NT2/D1 (cell line): ENCODE measurements at regions not wholly inside any gene's neighbourhood (a gene's known extent, or its start where the extent isn't known, plus 50 kb on each side); places are given as distances from the start of the nearest gene placed in this dataset.

Source experiments
- DNase-seq: peaks from one replicate; pipeline ENCODE4 v3.0.0-alpha.2; 2011; ENCODE audit warnings: low read depth, low spot score
- H3K27me3 ChIP-seq: 2 replicates; pipeline ENCODE4 v1.6.0; 2011; ENCODE audit warnings: mild to moderate bottlenecking; ENCODE audit not compliant: insufficient read length, insufficient read depth
- H3K36me3 ChIP-seq: 2 replicates; pipeline ENCODE4 v1.6.1; 2011; ENCODE audit warnings: mild to moderate bottlenecking, low read length, mixed read lengths; ENCODE audit not compliant: insufficient read depth, insufficient read length
- H3K4me1 ChIP-seq: 2 replicates; pipeline ENCODE4 v1.5.1; 2011; ENCODE audit not compliant: insufficient read depth, insufficient read length
- H3K4me3 ChIP-seq: 2 replicates; pipeline ENCODE4 v1.5.1; 2011; ENCODE audit warnings: low read depth; ENCODE audit not compliant: insufficient read length
- H3K9ac ChIP-seq: 2 replicates; pipeline ENCODE4 v1.6.0; 2011; ENCODE audit warnings: low read depth; ENCODE audit not compliant: insufficient read length
- H3K9me3 ChIP-seq: 2 replicates; pipeline ENCODE4 v1.5.1; 2011; ENCODE audit warnings: mild to moderate bottlenecking, low read length; ENCODE audit not compliant: insufficient read depth
- SUZ12 ChIP-seq: IDR thresholded peaks from 2 replicates; pipeline ENCODE4 v1.6.1; 2011; ENCODE audit not compliant: insufficient read length, insufficient read depth; ENCODE audit errors: extremely low read depth
- YY1 ChIP-seq: IDR thresholded peaks from 2 replicates; pipeline ENCODE4 v1.6.1; 2011; ENCODE audit not compliant: insufficient read length, insufficient read depth
- ZNF274 ChIP-seq: IDR thresholded peaks from 2 replicates; pipeline ENCODE4 v1.6.1; 2011; ENCODE audit warnings: mild to moderate bottlenecking, low read depth, low read length

DNA sequence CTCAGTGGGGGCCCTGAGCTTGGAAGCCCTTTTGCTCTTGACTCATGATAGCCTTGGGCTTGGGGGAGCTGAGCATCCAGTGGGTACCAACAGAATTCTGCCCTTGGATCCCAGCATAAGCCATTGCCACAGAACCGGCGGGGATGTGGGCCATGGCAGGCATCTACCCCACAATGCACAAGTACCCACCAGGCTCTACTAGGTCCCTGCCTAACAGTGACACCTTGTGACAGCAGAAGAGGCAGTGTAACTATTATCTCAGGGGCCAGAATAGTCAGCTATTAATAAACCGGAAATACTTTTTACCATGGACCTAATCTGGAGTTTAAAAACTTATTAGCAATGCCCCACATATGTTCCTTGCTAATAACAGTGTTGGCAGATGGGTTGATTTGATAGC lies 397.2 kb downstream of the TMEM182 start:
- Histone ChIP-seq H3K27me3 (no peaks in the 10 kb centered on the region), H3K4me1 (no peaks in the 10 kb centered on the region), H3K9me3 (no peaks in the 10 kb centered on the region), H3K9ac (no peak overlapping the region), H3K36me3 (no peaks in the 10 kb centered on the region), H3K4me3 (no peak overlapping the region)
- DNase-seq, result no peak
- TF ChIP-seq ZNF274 (no peak), YY1 (no peak), SUZ12 (no peak)

DNA sequence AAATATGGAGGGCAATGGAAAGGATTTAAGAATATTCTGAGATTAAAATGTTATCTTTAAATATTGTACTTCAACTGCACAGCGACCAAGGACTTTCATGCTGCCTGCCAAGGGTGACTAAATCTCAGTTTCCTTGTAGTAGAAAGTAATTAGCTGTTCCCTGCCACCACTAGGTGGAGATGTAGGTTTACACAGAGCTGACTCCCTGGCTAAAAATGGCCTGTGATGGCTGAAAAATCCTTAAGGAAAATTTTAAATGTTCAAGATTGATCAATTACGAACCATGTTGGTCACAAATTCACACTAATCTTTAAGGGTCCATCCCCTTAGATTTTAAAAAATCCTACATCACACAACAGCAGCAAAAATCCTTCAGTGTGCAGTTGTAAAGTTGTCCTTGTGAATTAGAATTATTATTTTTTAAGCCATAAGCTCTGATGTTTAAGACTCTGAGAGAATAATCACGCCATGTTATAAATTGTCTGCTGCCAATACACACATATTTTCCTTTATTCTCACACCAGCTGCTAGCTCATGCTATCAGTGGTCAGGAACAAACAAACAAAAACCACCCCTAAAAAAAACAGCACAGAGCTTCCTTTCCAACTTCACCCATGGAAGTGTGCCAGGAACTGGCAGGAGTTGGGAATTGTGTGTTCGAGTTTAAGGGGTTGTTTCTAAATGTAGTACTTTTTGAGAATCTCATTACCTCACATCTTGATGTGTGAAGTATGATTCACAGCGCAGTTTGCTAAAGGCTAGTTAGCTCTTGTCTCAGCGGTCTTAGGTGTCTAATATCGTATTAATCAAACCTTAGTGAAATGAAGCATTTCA lies 399.8 kb downstream of the TMEM182 start:
- H3K4me1 ChIP-seq, result no peaks in the 10 kb centered on the region
- no peak for TF ChIP-seq ZNF274
- TF ChIP-seq YY1, result no peak
- TF ChIP-seq SUZ12, result no peak
- H3K4me3 ChIP-seq, result no peak overlapping the region
- H3K27me3 ChIP-seq, result no peaks in the 10 kb centered on the region
- no peaks in the 10 kb centered on the region for H3K36me3 ChIP-seq
- no peaks in the 10 kb centered on the region for H3K9me3 ChIP-seq
- peak; percentile 44 for DNase-seq
- H3K9ac ChIP-seq, result no peak overlapping the region

DNA sequence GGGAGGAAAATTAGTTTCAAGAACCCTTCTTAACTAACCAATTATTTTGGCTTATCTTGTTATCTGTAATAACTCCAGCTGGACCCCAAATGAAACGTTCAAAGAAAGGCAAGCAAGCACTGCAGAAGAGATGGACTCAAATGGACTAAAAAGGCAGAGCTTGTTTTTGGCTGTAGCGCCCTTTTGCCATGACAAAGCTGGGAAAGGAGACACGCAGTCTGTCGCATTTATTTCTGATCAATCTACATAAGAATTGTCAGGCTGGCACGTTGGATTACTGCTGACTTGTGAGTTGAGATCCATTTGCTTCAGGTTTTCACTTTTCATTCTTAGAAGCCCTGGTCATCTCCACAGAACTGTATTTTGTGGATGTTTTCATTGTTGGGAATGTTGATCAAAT lies 402.9 kb downstream of the TMEM182 start:
- TF ChIP-seq SUZ12, result no peak
- no peak for TF ChIP-seq ZNF274
- no peak for TF ChIP-seq YY1
- no peaks in the 10 kb centered on the region for H3K36me3 ChIP-seq

DNA sequence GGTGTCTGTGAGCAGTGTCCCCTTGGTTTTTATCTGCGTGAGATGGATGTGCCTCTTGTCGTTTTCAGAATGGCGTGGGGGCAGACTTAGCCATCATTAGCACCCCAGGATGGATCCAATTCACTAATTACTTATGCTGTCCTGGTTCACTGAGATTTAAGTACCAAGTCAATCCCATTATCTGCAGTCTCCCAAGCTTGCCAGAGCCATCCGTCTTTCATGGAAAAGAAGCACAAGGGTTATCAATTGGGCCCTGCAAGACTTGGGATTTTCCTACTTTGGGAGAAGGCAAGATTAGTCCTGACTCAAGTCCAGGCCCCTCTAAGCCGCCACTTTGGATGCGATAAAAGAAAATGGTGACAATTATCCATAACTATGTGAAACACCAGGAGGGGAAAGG lies 404.0 kb downstream of the TMEM182 start:
- Histone ChIP-seq H3K36me3 (no peaks in the 10 kb centered on the region), H3K9ac (no peak overlapping the region), H3K4me3 (no peak overlapping the region), H3K27me3 (no peaks in the 10 kb centered on the region), H3K4me1 (no peaks in the 10 kb centered on the region), H3K9me3 (no peaks in the 10 kb centered on the region)
- TF ChIP-seq YY1, result no peak
- TF ChIP-seq SUZ12, result no peak
- TF ChIP-seq ZNF274, result no peak
- DNase-seq, result no peak

More for the DNA sequence above, 402.9 kb downstream of the TMEM182 start:
- Histone ChIP-seq H3K4me3 (no peak overlapping the region), H3K9me3 (no peaks in the 10 kb centered on the region), H3K27me3 (no peaks in the 10 kb centered on the region), H3K9ac (no peak overlapping the region), H3K4me1 (no peaks in the 10 kb centered on the region)
- no peak for DNase-seq

DNA sequence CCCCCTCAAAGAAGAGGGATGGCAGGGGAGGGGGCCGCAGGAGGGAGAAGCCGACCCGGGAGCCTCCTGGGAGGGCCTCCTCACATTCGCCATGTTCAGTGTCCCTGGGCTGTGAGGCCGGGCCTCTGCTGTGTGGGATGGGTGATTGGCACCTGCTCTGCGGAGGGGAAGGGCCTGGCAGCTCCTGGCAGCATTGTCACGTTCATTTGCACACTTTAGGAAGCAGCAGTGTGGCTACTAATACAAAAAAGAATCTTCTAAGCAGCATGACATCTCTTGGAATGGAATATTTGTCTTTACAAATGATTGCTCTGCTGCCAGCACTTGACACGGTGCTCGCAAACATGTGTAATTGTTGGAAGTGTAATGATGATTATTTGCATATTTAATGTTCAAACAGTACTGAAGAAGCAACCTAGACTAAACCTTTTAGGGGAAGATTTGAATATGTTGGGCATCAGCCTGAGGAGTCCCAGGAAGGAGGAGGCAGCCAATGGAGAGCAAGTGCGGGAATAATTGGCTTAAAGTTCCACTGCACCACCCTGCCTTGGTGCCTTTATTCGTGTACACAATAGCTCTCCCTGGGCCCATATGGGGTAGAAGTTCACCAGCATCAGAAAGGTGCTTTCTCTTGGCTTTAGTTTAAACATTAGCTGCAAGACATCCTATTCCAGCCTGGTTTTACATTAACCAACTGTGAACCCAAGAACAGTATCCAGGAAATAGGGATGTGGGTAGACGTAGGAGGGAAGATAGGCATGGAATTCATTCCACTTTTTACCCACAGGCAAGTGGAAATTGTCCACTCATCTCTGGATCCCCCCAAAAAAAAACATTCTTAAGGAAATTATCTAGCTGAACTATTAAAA lies 404.9 kb downstream of the TMEM182 start:
- Histone ChIP-seq H3K4me3 (no peak overlapping the region), H3K36me3 (no peaks in the 10 kb centered on the region), H3K9ac (no peak overlapping the region), H3K27me3 (no peaks in the 10 kb centered on the region), H3K4me1 (no peaks in the 10 kb centered on the region), H3K9me3 (no peaks in the 10 kb centered on the region)
- TF ChIP-seq SUZ12, result no peak
- no peak for TF ChIP-seq YY1
- no peak for TF ChIP-seq ZNF274
- DNase-seq, result no peak

DNA sequence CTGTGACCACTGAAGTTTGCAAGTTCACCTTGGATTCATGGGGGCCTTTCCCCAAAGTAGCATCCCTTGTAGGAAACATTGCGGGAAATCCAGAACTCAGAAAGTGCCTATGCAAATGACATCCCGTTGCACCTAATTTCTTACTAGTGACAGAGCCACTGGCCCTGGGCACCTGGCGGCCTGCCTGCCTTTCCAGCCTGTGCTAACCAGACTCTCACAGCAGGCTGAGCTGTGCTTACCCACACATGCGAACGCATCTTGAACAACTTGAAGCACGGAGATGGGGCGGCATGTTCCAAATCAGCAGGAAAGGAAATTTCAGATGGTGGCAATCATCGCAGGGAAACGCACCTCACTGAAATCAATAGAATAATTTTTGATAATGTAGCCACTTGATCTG lies 405.8 kb downstream of the TMEM182 start:
- no peaks in the 10 kb centered on the region for H3K4me1 ChIP-seq
- no peak for DNase-seq
- H3K9ac ChIP-seq, result no peak overlapping the region
- no peak for TF ChIP-seq ZNF274
- no peak for TF ChIP-seq SUZ12
- no peak for TF ChIP-seq YY1
- no peaks in the 10 kb centered on the region for H3K36me3 ChIP-seq
- H3K27me3 ChIP-seq, result no peaks in the 10 kb centered on the region
- no peak overlapping the region for H3K4me3 ChIP-seq
- no peaks in the 10 kb centered on the region for H3K9me3 ChIP-seq

DNA sequence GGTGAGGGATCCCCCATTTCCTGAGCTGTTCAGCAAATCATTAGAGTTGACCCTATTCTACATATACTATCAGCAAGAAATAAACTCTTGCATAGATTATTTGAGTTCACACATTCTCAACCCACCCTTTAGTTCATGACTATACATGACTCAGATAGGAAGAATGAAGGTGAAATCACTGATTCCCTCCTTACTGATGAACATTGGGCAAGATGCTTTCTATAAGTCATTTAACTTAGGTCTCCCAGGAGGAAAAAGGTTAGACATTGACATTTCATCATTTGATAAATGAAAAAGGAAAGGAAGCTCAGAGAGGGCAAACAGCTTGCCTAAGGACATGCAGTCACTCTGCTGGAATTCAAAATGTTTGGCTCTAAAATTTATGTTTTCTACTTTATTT lies 408.0 kb downstream of the TMEM182 start:
- DNase-seq, result no peak
- Histone ChIP-seq H3K4me3 (no peak overlapping the region), H3K27me3 (no peaks in the 10 kb centered on the region), H3K9me3 (no peaks in the 10 kb centered on the region), H3K36me3 (no peaks in the 10 kb centered on the region), H3K9ac (no peak overlapping the region), H3K4me1 (no peaks in the 10 kb centered on the region)
- TF ChIP-seq YY1 (no peak), ZNF274 (no peak), SUZ12 (no peak)
